RWPE2 (cell line): ENCODE measurements at regions not wholly inside any gene's neighbourhood (a gene's known extent, or its start where the extent isn't known, plus 50 kb on each side); places are given as distances from the start of the nearest gene placed in this dataset.
"Not testable (repeated sequence)": the region's sequence is repeated elsewhere in the genome, so short reads cannot be mapped to it uniquely, and the experiment has no call there.

Experiments used
- ATAC-seq: fragments of 200-7000 bp; cut with Tn5 transposase; 3 replicates; pipeline ENCODE4 v1.9.1; 2021; ENCODE audit warnings: low read depth
- DNase-seq: peaks from one replicate; pipeline ENCODE4 v3.0.0-alpha.2; 2020; ENCODE audit warnings: low spot score
- H3K27ac ChIP-seq: fragments of 450-650 bp; 2 replicates; pipeline ENCODE4 v1.5.1; 2017; ENCODE audit warnings: mild to moderate bottlenecking; ENCODE audit not compliant: poor library complexity, severe bottlenecking
- H3K27me3 ChIP-seq: fragments of 250-450 bp; sonication (Bioruptor Pico); 2 replicates; pipeline ENCODE4 v1.5.1; 2021; ENCODE audit warnings: mild to moderate bottlenecking, moderate library complexity; ENCODE audit not compliant: insufficient read depth, poor library complexity, severe bottlenecking
- H3K36me3 ChIP-seq: fragments of 250-450 bp; sonication (Bioruptor Pico); 2 replicates; pipeline ENCODE4 v1.5.1; 2020; ENCODE audit warnings: low read depth, mild to moderate bottlenecking, moderate library complexity
- H3K4me1 ChIP-seq: fragments of 250-450 bp; sonication (Bioruptor Pico); 2 replicates; pipeline ENCODE4 v1.5.1; 2021; ENCODE audit warnings: mild to moderate bottlenecking, moderate library complexity; ENCODE audit not compliant: insufficient read depth, poor library complexity, severe bottlenecking
- H3K4me3 ChIP-seq: fragments of 250-450 bp; sonication (Bioruptor Pico); 2 replicates; pipeline ENCODE4 v1.5.1; 2021; ENCODE audit warnings: mild to moderate bottlenecking, moderate library complexity; ENCODE audit not compliant: severe bottlenecking
- H3K9me3 ChIP-seq: fragments of 250-450 bp; sonication (Bioruptor Pico); 2 replicates; pipeline ENCODE4 v1.5.1; 2021; ENCODE audit warnings: mild to moderate bottlenecking, moderate library complexity; ENCODE audit not compliant: severe bottlenecking
- CTCF ChIP-seq: fragments of 450-650 bp; IDR thresholded peaks from one replicate; pipeline ENCODE4 v1.5.1; 2017; ENCODE audit warnings: mild to moderate bottlenecking, moderate library complexity; ENCODE audit not compliant: poor library complexity, severe bottlenecking

- no peak for TF ChIP-seq CTCF
- no peaks in the 10 kb centered on the region for H3K27me3 ChIP-seq
- no peaks in the 10 kb centered on the region for H3K4me1 ChIP-seq
- ATAC-seq (no peak), DNase-seq (no peak)
- H3K4me3 ChIP-seq: no peak overlapping the region
- H3K27ac ChIP-seq: no peak overlapping the region
- no peaks in the 10 kb centered on the region for H3K9me3 ChIP-seq
- H3K36me3 ChIP-seq: no peaks in the 10 kb centered on the region
Observed at GRCh38 chr18:78247615-78248289, 731.9 kb upstream of the SALL3 start.

- no peak for ATAC-seq
- Histone ChIP-seq H3K4me3 (no peak overlapping the region), H3K27ac (no peak overlapping the region), H3K9me3 (no peaks in the 10 kb centered on the region), H3K27me3 (no peaks in the 10 kb centered on the region), H3K4me1 (no peaks in the 10 kb centered on the region), H3K36me3 (no peaks in the 10 kb centered on the region)
- no peak for DNase-seq
- no peak for TF ChIP-seq CTCF
Observed at GRCh38 chr18:78255013-78255412, 724.6 kb upstream of the SALL3 start.

GRCh38 chr18:78268226-78268988 is 711.2 kb upstream of the SALL3 start:
- ATAC-seq (no peak), DNase-seq (no peak)
- H3K27me3 ChIP-seq: no peaks in the 10 kb centered on the region
- no peak for TF ChIP-seq CTCF
- H3K4me1 ChIP-seq: no peaks in the 10 kb centered on the region
- no peak overlapping the region for H3K4me3 ChIP-seq
- H3K36me3 ChIP-seq: no peaks in the 10 kb centered on the region
- no peaks in the 10 kb centered on the region for H3K9me3 ChIP-seq
- no peak overlapping the region for H3K27ac ChIP-seq

- Histone ChIP-seq H3K36me3 (no peaks in the 10 kb centered on the region), H3K27ac (no peak overlapping the region), H3K4me3 (no peak overlapping the region), H3K27me3 (no peaks in the 10 kb centered on the region), H3K4me1 (no peaks in the 10 kb centered on the region), H3K9me3 (no peaks in the 10 kb centered on the region)
- DNase-seq (no peak), ATAC-seq (no peak)
- no peak for TF ChIP-seq CTCF
Observed at GRCh38 chr18:78271790-78272189, 707.8 kb upstream of the SALL3 start.

GRCh38 chr18:78273876-78274275 is 705.7 kb upstream of the SALL3 start:
- no peak overlapping the region for H3K4me3 ChIP-seq
- H3K36me3 ChIP-seq: no peaks in the 10 kb centered on the region
- no peak overlapping the region for H3K27ac ChIP-seq
- H3K9me3 ChIP-seq: no peaks in the 10 kb centered on the region
- no peaks in the 10 kb centered on the region for H3K27me3 ChIP-seq
- TF ChIP-seq CTCF: no peak
- no peak for DNase-seq
- ATAC-seq: no peak
- H3K4me1 ChIP-seq: no peaks in the 10 kb centered on the region

GRCh38 chr18:78283425-78283824 is 696.2 kb upstream of the SALL3 start:
- H3K9me3 ChIP-seq, H3K4me3 ChIP-seq, H3K27me3 ChIP-seq, ATAC-seq, H3K36me3 ChIP-seq, H3K27ac ChIP-seq, DNase-seq, H3K4me1 ChIP-seq: not testable (repeated sequence)
